ENCODE measurements at regions not wholly inside any gene's neighbourhood (a gene's known extent, or its start where the extent isn't known, plus 50 kb on each side); places are given as distances from the start of the nearest gene placed in this dataset.
"Not testable (repeated sequence)": the region's sequence is repeated elsewhere in the genome, so short reads cannot be mapped to it uniquely, and the experiment has no call there.

GRCh38 chr17:20721171-20721570 is 141.6 kb downstream of the CDRT15L2 start:
- no peaks in the 10 kb centered on the region for H3K36me3 ChIP-seq
- H3K27ac ChIP-seq = no peak overlapping the region
- H3K9me3 ChIP-seq = peaks cover 0 to 11% (median 0%) of the 10 kb centered on the region in 3 donors
- TF ChIP-seq POLR2A (IDR thresholded peaks at IDR 0.05) (no peak), POLR2AphosphoS5 (IDR thresholded peaks at IDR 0.05) (no peak), EP300 (IDR thresholded peaks at IDR 0.05) (no peak)
- TF ChIP-seq, protein P1, sequence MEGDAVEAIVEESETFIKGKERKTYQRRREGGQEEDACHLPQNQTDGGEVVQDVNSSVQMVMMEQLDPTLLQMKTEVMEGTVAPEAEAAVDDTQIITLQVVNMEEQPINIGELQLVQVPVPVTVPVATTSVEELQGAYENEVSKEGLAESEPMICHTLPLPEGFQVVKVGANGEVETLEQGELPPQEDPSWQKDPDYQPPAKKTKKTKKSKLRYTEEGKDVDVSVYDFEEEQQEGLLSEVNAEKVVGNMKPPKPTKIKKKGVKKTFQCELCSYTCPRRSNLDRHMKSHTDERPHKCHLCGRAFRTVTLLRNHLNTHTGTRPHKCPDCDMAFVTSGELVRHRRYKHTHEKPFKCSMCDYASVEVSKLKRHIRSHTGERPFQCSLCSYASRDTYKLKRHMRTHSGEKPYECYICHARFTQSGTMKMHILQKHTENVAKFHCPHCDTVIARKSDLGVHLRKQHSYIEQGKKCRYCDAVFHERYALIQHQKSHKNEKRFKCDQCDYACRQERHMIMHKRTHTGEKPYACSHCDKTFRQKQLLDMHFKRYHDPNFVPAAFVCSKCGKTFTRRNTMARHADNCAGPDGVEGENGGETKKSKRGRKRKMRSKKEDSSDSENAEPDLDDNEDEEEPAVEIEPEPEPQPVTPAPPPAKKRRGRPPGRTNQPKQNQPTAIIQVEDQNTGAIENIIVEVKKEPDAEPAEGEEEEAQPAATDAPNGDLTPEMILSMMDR (IDR thresholded peaks at IDR 0.05) = no peak
- no peak for ATAC-seq
- no peaks in the 10 kb centered on the region for H3K4me1 ChIP-seq
- WGBS, 2 donors (ENCODE audit: low coverage in 1 of 2) = 35 to 41% methylated on average over 4 to 5 of the region's 5 CpGs
- H3K27me3 ChIP-seq = peaks cover 8% of the 10 kb centered on the region
- no peak overlapping the region for H3K4me3 ChIP-seq

DNA sequence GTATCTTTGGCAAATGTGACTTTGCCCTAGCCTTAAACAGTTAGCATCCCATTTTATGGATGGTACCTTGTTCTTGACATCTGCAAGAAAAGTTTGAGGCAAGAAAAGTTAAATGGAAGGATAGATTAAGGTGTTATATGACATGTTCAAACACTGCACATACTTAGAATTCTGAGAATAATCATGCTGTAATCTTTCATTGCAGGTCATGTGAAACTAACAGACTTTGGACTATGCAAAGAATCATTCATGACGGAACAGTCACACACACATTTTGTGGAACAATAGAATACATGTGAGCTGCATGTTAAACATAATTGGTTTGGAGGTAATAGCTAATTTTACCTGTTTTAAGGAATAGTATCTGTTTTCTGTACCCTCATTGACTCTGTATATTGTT is 144.9 kb downstream of the CDRT15L2 start:
- H3K9me3 ChIP-seq, H3K4me3 ChIP-seq, H3K36me3 ChIP-seq, H3K4me1 ChIP-seq, H3K27ac ChIP-seq, ATAC-seq: not testable (repeated sequence)
- H3K27me3 ChIP-seq = peaks cover 21% of the 10 kb centered on the region
- WGBS, 2 donors (ENCODE audit: low coverage in 1 of 2) = 88 to 100% methylated on average over 1 of the region's 1 CpG

DNA sequence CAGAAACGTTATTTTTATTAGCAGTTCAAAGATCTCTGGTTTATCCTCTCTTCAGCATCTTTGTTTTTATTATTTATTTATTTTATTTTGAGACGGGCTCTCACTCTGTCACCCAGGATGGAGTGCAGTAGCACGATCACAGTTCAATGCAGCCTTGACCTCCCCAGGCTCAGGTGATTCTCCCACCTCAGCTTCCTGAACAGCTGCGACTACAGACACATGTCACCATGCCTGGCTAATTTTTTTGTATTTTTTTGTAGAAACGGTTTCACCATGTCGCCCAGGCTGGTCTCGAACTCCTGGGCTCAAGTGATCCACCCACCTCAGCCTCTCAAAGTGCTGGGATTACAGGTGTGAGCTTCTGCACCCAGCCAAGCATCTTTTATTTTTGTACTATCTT is 147.7 kb downstream of the CDRT15L2 start:
- H3K27ac ChIP-seq, ATAC-seq, H3K4me1 ChIP-seq, H3K4me3 ChIP-seq, H3K36me3 ChIP-seq, H3K9me3 ChIP-seq: not testable (repeated sequence)
- WGBS, 2 donors (ENCODE audit: low coverage in 1 of 2) = 66 to 75% methylated on average over 7 of the region's 7 CpGs
- H3K27me3 ChIP-seq = peaks cover 21% of the 10 kb centered on the region

GRCh38 chr17:20728181-20728580 is 148.7 kb downstream of the CDRT15L2 start:
- Histone ChIP-seq H3K36me3 (no peaks in the 10 kb centered on the region), H3K4me1 (no peaks in the 10 kb centered on the region), H3K27me3 (peaks cover 18% of the 10 kb centered on the region), H3K9me3 (no peaks in the 10 kb centered on the region), H3K4me3 (no peak overlapping the region), H3K27ac (no peak overlapping the region)
- TF ChIP-seq EP300 (IDR thresholded peaks at IDR 0.05) = no peak
- TF ChIP-seq POLR2A (IDR thresholded peaks at IDR 0.05) = no peak
- TF ChIP-seq, protein P1 (IDR thresholded peaks at IDR 0.05) = no peak
- no peak for TF ChIP-seq POLR2AphosphoS5 (IDR thresholded peaks at IDR 0.05)
- 85% methylated on average over 1 of the region's 1 CpG; no CpG with 5 or more reads in 1 of the 2 donors for WGBS, 2 donors (ENCODE audit: low coverage in 1 of 2)
- ATAC-seq = no peak

DNA sequence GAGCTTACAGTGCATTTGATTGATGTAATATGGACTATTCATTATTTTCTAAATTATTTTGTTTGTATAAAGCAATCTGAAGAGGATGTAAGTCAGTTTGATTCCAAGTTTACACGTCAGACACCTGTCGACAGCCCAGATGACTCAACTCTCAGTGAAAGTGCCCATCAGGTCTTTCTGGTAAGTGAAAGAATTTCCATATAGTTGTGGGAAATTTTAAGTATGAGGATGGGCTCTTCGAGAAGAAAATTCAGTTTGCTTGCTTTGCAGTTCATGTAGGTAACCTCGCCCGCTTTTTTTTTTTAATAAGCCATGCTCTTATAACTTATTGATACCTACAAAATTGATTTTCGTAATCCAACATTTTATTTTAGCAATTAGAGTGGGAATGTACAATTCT is 151.6 kb downstream of the CDRT15L2 start:
- H3K9me3 ChIP-seq, H3K36me3 ChIP-seq, ATAC-seq, H3K4me3 ChIP-seq, H3K4me1 ChIP-seq, H3K27ac ChIP-seq: not testable (repeated sequence)
- 75 to 87% methylated on average over 6 of the region's 6 CpGs for WGBS, 2 donors (ENCODE audit: low coverage in 1 of 2)
- peaks cover 18% of the 10 kb centered on the region for H3K27me3 ChIP-seq

DNA sequence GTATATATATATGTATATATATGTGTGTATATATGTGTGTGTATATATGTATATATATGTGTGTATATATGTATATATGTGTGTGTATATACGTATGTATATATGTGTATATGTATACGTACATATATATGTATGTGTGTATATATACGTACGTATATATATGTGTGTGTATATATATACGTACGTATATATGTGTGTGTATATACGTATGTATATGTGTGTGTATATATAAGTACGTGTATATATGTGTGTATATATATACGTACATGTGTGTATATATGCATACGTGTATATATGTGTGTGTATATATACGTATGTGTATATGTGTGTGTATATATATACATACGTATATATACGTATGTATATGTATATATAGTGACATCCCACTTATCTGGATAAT is 154.4 kb downstream of the CDRT15L2 start:
- Histone ChIP-seq H3K4me1 (no peaks in the 10 kb centered on the region), H3K36me3 (no peaks in the 10 kb centered on the region), H3K9me3 (no peaks in the 10 kb centered on the region), H3K27ac (no peak overlapping the region), H3K27me3 (peaks cover 5% of the 10 kb centered on the region), H3K4me3 (no peak overlapping the region)
- 85 to 88% methylated on average over 7 to 13 of the region's 13 CpGs for WGBS, 2 donors (ENCODE audit: low coverage in 1 of 2)
- TF ChIP-seq EP300 (IDR thresholded peaks at IDR 0.05) (no peak), POLR2A (IDR thresholded peaks at IDR 0.05) (no peak)
- ATAC-seq = no peak

DNA sequence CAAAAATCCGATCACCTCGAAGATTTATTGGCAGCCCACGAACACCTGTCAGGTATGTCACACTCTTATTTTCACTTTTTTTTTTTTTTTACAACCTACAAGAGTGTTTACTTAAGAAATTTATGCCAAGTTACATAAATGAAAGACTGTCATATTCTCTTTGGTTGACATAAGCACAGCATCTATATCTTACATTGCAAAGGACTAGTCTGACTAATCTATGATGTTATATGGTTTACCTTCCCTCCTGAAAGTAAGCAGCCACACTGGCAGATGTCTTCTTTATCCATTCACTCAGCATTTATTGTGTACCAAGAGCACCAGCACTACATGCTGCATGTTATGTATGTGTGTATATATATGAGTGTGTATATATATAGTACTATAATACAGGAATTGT is 156.3 kb downstream of the CDRT15L2 start:
- Histone ChIP-seq H3K36me3 (no peaks in the 10 kb centered on the region), H3K27ac (no peak overlapping the region), H3K9me3 (no peaks in the 10 kb centered on the region), H3K4me3 (no peak overlapping the region), H3K27me3 (peaks cover 5% of the 10 kb centered on the region), H3K4me1 (no peaks in the 10 kb centered on the region)
- no peak for ATAC-seq
- 85 to 89% methylated on average over 2 to 3 of the region's 3 CpGs for WGBS, 2 donors (ENCODE audit: low coverage in 1 of 2)
- TF ChIP-seq POLR2A (IDR thresholded peaks at IDR 0.05) (no peak), POLR2AphosphoS5 (IDR thresholded peaks at IDR 0.05) (no peak), EP300 (IDR thresholded peaks at IDR 0.05) (no peak)
- TF ChIP-seq, protein P1 (IDR thresholded peaks at IDR 0.05) = no peak

DNA sequence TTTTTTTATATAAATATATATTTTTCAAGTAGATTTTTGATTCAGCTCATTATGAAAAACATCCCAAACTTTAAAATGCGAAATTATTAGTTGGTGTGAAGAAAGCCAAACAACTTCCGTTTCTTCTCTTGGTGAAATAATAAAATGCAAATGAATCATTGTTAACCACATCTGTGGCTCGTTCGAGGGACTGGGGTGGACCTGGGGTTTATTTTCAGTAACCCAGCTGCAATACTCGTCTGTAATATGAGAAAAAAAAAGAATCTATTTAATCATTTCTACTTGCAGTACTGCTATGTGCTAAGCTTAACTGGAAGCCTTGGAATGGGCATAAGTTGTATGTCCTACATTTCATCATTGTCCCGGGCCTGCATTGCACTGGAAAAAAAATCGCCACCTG is 158.1 kb downstream of the CDRT15L2 start:
- H3K27ac ChIP-seq, H3K4me1 ChIP-seq, H3K27me3 ChIP-seq, H3K9me3 ChIP-seq, H3K4me3 ChIP-seq, H3K36me3 ChIP-seq, ATAC-seq: not testable (repeated sequence)
- 55 to 61% methylated on average over 6 to 7 of the region's 7 CpGs for WGBS, 2 donors (ENCODE audit: low coverage in 1 of 2)
